GM12878 (cell line): ENCODE measurements at regions not wholly inside any gene's neighbourhood (a gene's known extent, or its start where the extent isn't known, plus 50 kb on each side); places are given as distances from the start of the nearest gene placed in this dataset.
"Not testable (repeated sequence)": the region's sequence is repeated elsewhere in the genome, so short reads cannot be mapped to it uniquely, and the experiment has no call there.

Experiments
- ATAC-seq: fragments of 200-7000 bp; cut with Tn5 transposase; 3 replicates; pipeline ENCODE4 v1.9.1; 2020; ENCODE audit warnings: mild to moderate bottlenecking, moderate library complexity
- BruUV-seq: library from RNA; stranded (reverse); fragments of 400-500 nt; replicated peaks from 2 replicates; lab custom pipeline; 2021; lab: Mats Ljungman, UMichigan
- CTCF ChIA-PET: fragments of 300-600 bp; sonication (Branson Sonifier 250); formaldehyde crosslinking; extraction: SDS; loops from one replicate; lab custom pipeline; 2021; ENCODE audit warnings: inconsistent platforms; lab: Yijun Ruan, JAX
- POLR2A ChIA-PET: fragments of 350-600 bp; formaldehyde crosslinking; extraction: SDS; loops from one replicate; lab custom pipeline; 2021; ENCODE audit warnings: inconsistent platforms; lab: Charles Lee
- RAD21 ChIA-PET: fragments of 300-600 bp; sonication (Branson Sonifier 250); formaldehyde crosslinking; loops from one replicate; lab custom pipeline; 2023; ENCODE audit warnings: antibody characterized with exemption; ENCODE audit not compliant: unreplicated experiment; lab: Charles Lee
- SMC1A ChIA-PET: fragments of 300-600 bp; sonication (Branson Sonifier 250); formaldehyde crosslinking; loops from one replicate; lab custom pipeline; 2023; ENCODE audit not compliant: unreplicated experiment, uncharacterized antibody; lab: Charles Lee
- DNase-seq: peaks from one replicate; pipeline ENCODE4 v3.0.0-alpha.2; 2011; ENCODE audit warnings: low read depth, low spot score
- FAIRE-seq: peaks from 3 replicates; lab custom pipeline; 2011; peaks lifted over from hg19 to GRCh38; lab: Jason Lieb, UNC
- H2AFZ ChIP-seq: 2 replicates; pipeline ENCODE4 v1.6.0; 2011; ENCODE audit warnings: low read depth, low read length, control low read depth; ENCODE audit not compliant: control insufficient read depth
- H3K27ac ChIP-seq: 2 replicates; pipeline ENCODE4 v1.5.1; 2011; ENCODE audit warnings: control low read depth; ENCODE audit not compliant: control insufficient read depth, insufficient read depth
- H3K27me3 ChIP-seq, 2 experiments: replicated peaks in 1 of 2; 2 replicates each; pipeline versions ENCODE4 v1.6.0 to v1.6.1; 2011; ENCODE audit warnings: low read length in 1 of 2; ENCODE audit not compliant: control insufficient read depth in 2 of 2, insufficient read depth in 2 of 2
- H3K36me3 ChIP-seq, 2 experiments: 2 replicates each; pipeline ENCODE4 v1.5.1; 2011; ENCODE audit warnings: low read length in 1 of 2; ENCODE audit not compliant: control insufficient read depth in 2 of 2, insufficient read depth in 2 of 2
- H3K4me1 ChIP-seq: 2 replicates; pipeline ENCODE4 v1.6.1; 2011; ENCODE audit warnings: mild to moderate bottlenecking, low read length, moderate library complexity, mixed read lengths; ENCODE audit not compliant: control insufficient read depth, insufficient read depth
- H3K4me2 ChIP-seq: 2 replicates; pipeline ENCODE4 v1.6.0; 2011; ENCODE audit warnings: control low read depth; ENCODE audit not compliant: control insufficient read depth, insufficient read depth
- H3K4me3 ChIP-seq: fragments of 200-600 bp; sonication (generic); 2 replicates; pipeline ENCODE4 v1.5.1; 2016
- H3K79me2 ChIP-seq: 2 replicates; pipeline ENCODE4 v1.6.0; 2011; ENCODE audit warnings: low read length; ENCODE audit not compliant: control insufficient read depth, insufficient read depth
- H3K9ac ChIP-seq: 2 replicates; pipeline ENCODE4 v1.8.0; 2011; ENCODE audit warnings: low read length, control low read depth, mixed read lengths; ENCODE audit not compliant: control insufficient read depth, insufficient read depth
- H3K9me3 ChIP-seq: replicated peaks from 3 replicates; pipeline ENCODE4 v1.5.1; 2011; ENCODE audit warnings: mild to moderate bottlenecking, low read length; ENCODE audit not compliant: control insufficient read depth, insufficient read depth
- H4K20me1 ChIP-seq: 2 replicates; pipeline ENCODE4 v1.6.0; 2011; ENCODE audit not compliant: control insufficient read depth, insufficient read depth
- JUND ChIP-seq: IDR thresholded peaks from 2 replicates; pipeline ENCODE4 v1.6.1; 2012; ENCODE audit warnings: low read depth, mild to moderate bottlenecking, low read length, improper control_type of control experiment, moderate library complexity
- ZBTB4 ChIP-seq: fragments of 450-650 bp; formaldehyde crosslinking; IDR thresholded peaks from 2 replicates; pipeline ENCODE4 v1.4.0; 2022; ENCODE audit warnings: mild to moderate bottlenecking, moderate library complexity
- WGBS: methylation state at CpG from one replicate; pipeline ENCODE4 v1.1.6; 2016; ENCODE audit warnings: low lambda C conversion rate; ENCODE audit not compliant: insufficient replicate concordance, insufficient coverage; ENCODE audit errors: missing lambda C conversion rate; 5-methylcytosine and 5-hydroxymethylcytosine counted together
- in situ Hi-C: fragments of 300-500 bp; cut with MboI; formaldehyde crosslinking; loops from 9 replicates; pipeline ENCODE4 v1.14.3; 2018; ENCODE audit warnings: mixed read lengths
- intact Hi-C: fragments of 100-400 bp; cut with micrococcal nuclease; formaldehyde crosslinking; loops from one replicate; pipeline ENCODE4 v1.14.2; 2022; ENCODE audit not compliant: unreplicated experiment

- TF ChIP-seq ZBTB4 (no peak), JUND (no peak)
Observed at GRCh38 chrX:65928522-65928921, 111.4 kb downstream of the VSIG4 start (continued).

- H3K27me3 ChIP-seq, H3K36me3 ChIP-seq, H3K27ac ChIP-seq, in situ Hi-C loops, DNase-seq, H3K9ac ChIP-seq, intact Hi-C loops, BruUV-seq, ATAC-seq, RAD21 ChIA-PET, FAIRE-seq, H3K79me2 ChIP-seq, H3K9me3 ChIP-seq, H4K20me1 ChIP-seq, H3K4me1 ChIP-seq, H3K4me2 ChIP-seq, POLR2A ChIA-PET, H3K4me3 ChIP-seq, SMC1A ChIA-PET, CTCF ChIA-PET, H2AFZ ChIP-seq: not testable (repeated sequence)
- whole genome bisulfite sequencing, result 27% methylated on average over 3 of the region's 3 CpGs
Observed at GRCh38 chrX:65927386-65927785, 112.5 kb downstream of the VSIG4 start.
